PC-3 (cell line): ENCODE measurements at regions not wholly inside any gene's neighbourhood (a gene's known extent, or its start where the extent isn't known, plus 50 kb on each side); places are given as distances from the start of the nearest gene placed in this dataset.

Experiments
- CTCF ChIP-seq: fragments of 300-600 bp; sonication (generic); conservative IDR thresholded peaks from 2 replicates; pipeline ENCODE4 v1.5.1; 2017; ENCODE audit warnings: antibody characterized with exemption, low read depth, mild to moderate bottlenecking, low read length
- EZH2 ChIP-seq: fragments of 300-600 bp; sonication (generic); IDR thresholded peaks from one replicate; pipeline ENCODE4 v1.6.1; 2017; ENCODE audit warnings: antibody characterized with exemption, mild to moderate bottlenecking, low read length; ENCODE audit not compliant: unreplicated experiment
- EZH2phosphoT487 ChIP-seq: fragments of 300-600 bp; sonication (generic); IDR thresholded peaks from 2 replicates; pipeline ENCODE4 v1.6.1; 2018; ENCODE audit warnings: mild to moderate bottlenecking, antibody characterized with exemption, low read length, borderline replicate concordance

DNA sequence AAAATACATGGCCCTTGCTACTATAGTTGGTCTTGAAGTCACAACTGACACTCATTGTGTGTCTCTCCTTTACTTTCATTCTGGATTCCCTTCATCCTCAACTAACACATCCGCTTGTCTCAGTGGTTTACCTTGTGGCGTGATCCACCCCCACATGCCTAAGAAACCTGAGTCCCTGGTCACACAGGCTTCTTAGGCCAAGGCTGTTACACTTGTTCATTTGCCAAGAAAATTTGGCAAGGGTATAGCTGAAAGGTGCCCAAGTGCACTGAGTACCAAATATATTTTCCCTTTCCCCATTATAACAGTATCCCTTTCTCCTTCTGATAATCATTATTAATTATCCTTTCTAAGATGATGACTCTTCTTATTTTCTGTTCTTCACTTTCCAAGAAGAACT, 207.6 kb upstream of the STAC start:
- TF ChIP-seq CTCF (no peak), EZH2phosphoT487 (no peak), EZH2 (no peak)
